Upper lobe of left lung (tissue), 6 donors: ENCODE measurements at regions not wholly inside any gene's neighbourhood (a gene's known extent, or its start where the extent isn't known, plus 50 kb on each side); places are given as distances from the start of the nearest gene placed in this dataset.
A peak's percentile ranks its signal among the peaks of the same experiment; 100 is the strongest.

Experiments
- ATAC-seq, 2 donors: fragments of 200-7000 bp; cut with Tn5 transposase; one replicate each; pipeline ENCODE4 v1.9.1; 2022; ENCODE audit warnings: mild to moderate bottlenecking in 2 of 2, moderate library complexity in 2 of 2; ENCODE audit not compliant: low FRiP score in 2 of 2
- DNase-seq, 2 donors: peaks; one replicate each; pipeline ENCODE4 v3.0.0-alpha.2; 2019 to 2020
- H3K27ac ChIP-seq, 4 donors: fragments of 200-600 bp; sonication (generic); one replicate each; pipeline ENCODE4 v1.5.1; 2016 to 2019
- H3K27me3 ChIP-seq, 4 donors: fragments of 200-600 bp; sonication (generic); one replicate each; pipeline ENCODE4 v1.5.1; 2017 to 2019
- H3K36me3 ChIP-seq, 4 donors: fragments of 200-600 bp; sonication (generic); one replicate each; pipeline ENCODE4 v1.5.1; 2016 to 2019
- H3K4me1 ChIP-seq, 4 donors: fragments of 200-600 bp; sonication (generic); one replicate each; pipeline ENCODE4 v1.5.1; 2018 to 2019
- H3K4me3 ChIP-seq, 4 donors: fragments of 200-600 bp; sonication (generic); one replicate each; pipeline ENCODE4 v1.5.1; 2017 to 2019; ENCODE audit warnings: mild to moderate bottlenecking in 2 of 4, moderate library complexity in 1 of 4
- H3K9me3 ChIP-seq, 4 donors: fragments of 200-600 bp; sonication (generic); one replicate each; pipeline ENCODE4 v1.5.1; 2018 to 2019
- CTCF ChIP-seq, 6 experiments: fragments of 450-650 bp in 4 of 6; fragments of 200-600 bp in 2 of 6; sonication (generic) in 2 of 6; IDR thresholded peaks; one replicate each; pipeline ENCODE4 v1.5.1; 2016 to 2019; ENCODE audit warnings: antibody characterized with exemption in 6 of 6
- EP300 ChIP-seq, 4 donors: sonication (generic); formaldehyde crosslinking; IDR thresholded peaks; one replicate each; pipeline ENCODE4 v1.5.1; 2017; ENCODE audit warnings: antibody characterized with exemption in 4 of 4, control low read depth in 2 of 4
- POLR2A ChIP-seq, 4 donors: fragments of 450-650 bp; IDR thresholded peaks; one replicate each; pipeline ENCODE4 v1.5.1; 2016 to 2017; ENCODE audit warnings: antibody characterized with exemption in 4 of 4, mild to moderate bottlenecking in 2 of 4
- POLR2AphosphoS5 ChIP-seq, 2 donors: sonication (generic); formaldehyde crosslinking; IDR thresholded peaks; one replicate each; pipeline ENCODE4 v1.5.1; 2017; ENCODE audit warnings: antibody characterized with exemption in 2 of 2
- WGBS, 2 donors: methylation state at CpG; one replicate each; pipeline ENCODE4 v1.1.5; 2017 to 2018; 5-methylcytosine and 5-hydroxymethylcytosine counted together
- donor health status: DM: no; HTN: no; CAD: no; lungs with moderate emphysema.
- donor health status: DM: no; HTN: yes; CAD: no; lungs with severe emphysema.

GRCh38 chr2:172305066-172305465 is 122.3 kb upstream of the ITGA6 start:
- no peak for TF ChIP-seq POLR2A (IDR thresholded peaks at IDR 0.05)
- TF ChIP-seq EP300 (IDR thresholded peaks at IDR 0.05), result no peak
- TF ChIP-seq POLR2AphosphoS5 (IDR thresholded peaks at IDR 0.05), result no peak
- no peak for TF ChIP-seq CTCF (IDR thresholded peaks at IDR 0.05)
- H3K4me1 ChIP-seq, result peaks cover 0 to 10% (median 0%) of the 10 kb centered on the region in 4 donors
- no peaks in the 10 kb centered on the region for H3K9me3 ChIP-seq
- DNase-seq, result no peak
- no peak for ATAC-seq
- no peak overlapping the region for H3K27ac ChIP-seq
- 43 to 61% methylated on average over 3 of the region's 3 CpGs for WGBS, 2 donors
- H3K36me3 ChIP-seq, result no peaks in the 10 kb centered on the region
- no peak overlapping the region for H3K4me3 ChIP-seq
- no peaks in the 10 kb centered on the region for H3K27me3 ChIP-seq

GRCh38 chr2:172307800-172308199 is 119.6 kb upstream of the ITGA6 start:
- H3K27me3 ChIP-seq, result no peaks in the 10 kb centered on the region
- H3K4me1 ChIP-seq, result peaks cover 0 to 10% (median 7%) of the 10 kb centered on the region in 4 donors
- peak overlapping the region in 3 of 4 donors; percentile 39 to 61 (median 40) for H3K27ac ChIP-seq
- no peak overlapping the region for H3K4me3 ChIP-seq
- DNase-seq (no peak), ATAC-seq (no peak)
- H3K36me3 ChIP-seq, result no peaks in the 10 kb centered on the region
- H3K9me3 ChIP-seq, result no peaks in the 10 kb centered on the region
- WGBS, 2 donors, result 0% methylated on average over 1 of the region's 1 CpG
- TF ChIP-seq POLR2AphosphoS5 (IDR thresholded peaks at IDR 0.05) (no peak), CTCF (IDR thresholded peaks at IDR 0.05) (no peak), POLR2A (IDR thresholded peaks at IDR 0.05) (no peak), EP300 (IDR thresholded peaks at IDR 0.05) (no peak)

GRCh38 chr2:172308253-172308935 is 119.0 kb upstream of the ITGA6 start:
- peak overlapping the region in 3 of 4 donors; percentile 39 to 61 (median 40) for H3K27ac ChIP-seq
- H3K36me3 ChIP-seq, result no peaks in the 10 kb centered on the region
- H3K4me3 ChIP-seq, result no peak overlapping the region
- DNase-seq (no peak), ATAC-seq (no peak)
- no peaks in the 10 kb centered on the region for H3K27me3 ChIP-seq
- WGBS, 2 donors, result 68 to 72% methylated on average over 8 to 9 of the region's 9 CpGs
- peaks cover 0 to 10% (median 7%) of the 10 kb centered on the region in 4 donors for H3K4me1 ChIP-seq
- H3K9me3 ChIP-seq, result no peaks in the 10 kb centered on the region
- TF ChIP-seq POLR2AphosphoS5 (IDR thresholded peaks at IDR 0.05) (no peak), CTCF (IDR thresholded peaks at IDR 0.05) (no peak), EP300 (IDR thresholded peaks at IDR 0.05) (no peak), POLR2A (IDR thresholded peaks at IDR 0.05) (no peak)

GRCh38 chr2:172311921-172312345 is 115.5 kb upstream of the ITGA6 start:
- peak in 1 of 2 donors; percentile 41 for ATAC-seq
- H3K4me1 ChIP-seq, result peaks cover 0 to 10% (median 7%) of the 10 kb centered on the region in 4 donors
- TF ChIP-seq POLR2A (IDR thresholded peaks at IDR 0.05) (no peak), POLR2AphosphoS5 (IDR thresholded peaks at IDR 0.05) (peak; percentile 58 to 60), CTCF (IDR thresholded peaks at IDR 0.05) (no peak), EP300 (IDR thresholded peaks at IDR 0.05) (peak in 2 of 4 donors; percentile 44 to 48)
- DNase-seq, result no peak
- WGBS, 2 donors, result 54% methylated on average over 2 of the region's 2 CpGs; no CpG with 5 or more reads in 1 of the 2 donors
- H3K9me3 ChIP-seq, result no peaks in the 10 kb centered on the region
- H3K27ac ChIP-seq, result peak overlapping the region in 3 of 4 donors; percentile 21 to 78 (median 30)
- H3K4me3 ChIP-seq, result no peak overlapping the region
- no peaks in the 10 kb centered on the region for H3K27me3 ChIP-seq
- no peaks in the 10 kb centered on the region for H3K36me3 ChIP-seq
